NB4 (cell line): ENCODE measurements at regions not wholly inside any gene's neighbourhood (a gene's known extent, or its start where the extent isn't known, plus 50 kb on each side); places are given as distances from the start of the nearest gene placed in this dataset.

ENCODE experiments used
- DNase-seq: peaks from one replicate; pipeline ENCODE4 v3.0.0; 2010; ENCODE audit warnings: low read depth
- H3K4me3 ChIP-seq: one replicate; pipeline ENCODE4 v1.5.1; 2011; ENCODE audit warnings: mild to moderate bottlenecking, low read depth, low read length, moderate library complexity
- MAX ChIP-seq: IDR thresholded peaks from 2 replicates; pipeline ENCODE4 v1.6.1; 2011; ENCODE audit warnings: low read depth, low read length
- MYC ChIP-seq: IDR thresholded peaks from 2 replicates; pipeline ENCODE4 v1.6.1; 2011; ENCODE audit warnings: low read depth, low read length
- POLR2A ChIP-seq: IDR thresholded peaks from 2 replicates; pipeline ENCODE4 v1.6.1; 2011; ENCODE audit warnings: mild to moderate bottlenecking; ENCODE audit not compliant: insufficient read length; ENCODE audit errors: extremely low read depth
- TF ChIP-seq, protein P1 (sequence below): IDR thresholded peaks from one replicate; pipeline ENCODE4 v1.5.1; 2012; ENCODE audit warnings: low read depth, low read length

DNA sequence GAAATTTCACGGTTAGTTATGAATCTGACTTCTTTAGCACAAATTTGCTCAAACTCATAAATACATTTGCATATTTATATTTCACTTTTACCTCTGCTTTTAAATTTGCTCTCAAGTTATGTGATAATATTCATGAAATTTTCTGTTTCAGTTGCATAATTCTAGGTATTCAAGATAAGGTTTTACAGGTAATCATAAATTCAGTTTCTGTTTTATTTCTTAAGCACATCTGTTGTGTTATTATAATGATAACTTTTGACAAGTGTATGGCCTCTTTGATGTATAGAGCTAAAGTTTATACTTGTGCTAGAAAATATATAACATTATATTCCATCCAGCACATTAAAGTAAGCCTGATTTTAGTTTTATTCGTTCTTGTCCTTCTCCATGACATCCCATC is 308.1 kb downstream of the SLC7A11 start:
- no peak overlapping the region for H3K4me3 ChIP-seq
- TF ChIP-seq MAX (no peak), MYC (no peak), POLR2A (no peak)
- TF ChIP-seq, protein P1, sequence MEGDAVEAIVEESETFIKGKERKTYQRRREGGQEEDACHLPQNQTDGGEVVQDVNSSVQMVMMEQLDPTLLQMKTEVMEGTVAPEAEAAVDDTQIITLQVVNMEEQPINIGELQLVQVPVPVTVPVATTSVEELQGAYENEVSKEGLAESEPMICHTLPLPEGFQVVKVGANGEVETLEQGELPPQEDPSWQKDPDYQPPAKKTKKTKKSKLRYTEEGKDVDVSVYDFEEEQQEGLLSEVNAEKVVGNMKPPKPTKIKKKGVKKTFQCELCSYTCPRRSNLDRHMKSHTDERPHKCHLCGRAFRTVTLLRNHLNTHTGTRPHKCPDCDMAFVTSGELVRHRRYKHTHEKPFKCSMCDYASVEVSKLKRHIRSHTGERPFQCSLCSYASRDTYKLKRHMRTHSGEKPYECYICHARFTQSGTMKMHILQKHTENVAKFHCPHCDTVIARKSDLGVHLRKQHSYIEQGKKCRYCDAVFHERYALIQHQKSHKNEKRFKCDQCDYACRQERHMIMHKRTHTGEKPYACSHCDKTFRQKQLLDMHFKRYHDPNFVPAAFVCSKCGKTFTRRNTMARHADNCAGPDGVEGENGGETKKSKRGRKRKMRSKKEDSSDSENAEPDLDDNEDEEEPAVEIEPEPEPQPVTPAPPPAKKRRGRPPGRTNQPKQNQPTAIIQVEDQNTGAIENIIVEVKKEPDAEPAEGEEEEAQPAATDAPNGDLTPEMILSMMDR, result no peak
- DNase-seq, result no peak

DNA sequence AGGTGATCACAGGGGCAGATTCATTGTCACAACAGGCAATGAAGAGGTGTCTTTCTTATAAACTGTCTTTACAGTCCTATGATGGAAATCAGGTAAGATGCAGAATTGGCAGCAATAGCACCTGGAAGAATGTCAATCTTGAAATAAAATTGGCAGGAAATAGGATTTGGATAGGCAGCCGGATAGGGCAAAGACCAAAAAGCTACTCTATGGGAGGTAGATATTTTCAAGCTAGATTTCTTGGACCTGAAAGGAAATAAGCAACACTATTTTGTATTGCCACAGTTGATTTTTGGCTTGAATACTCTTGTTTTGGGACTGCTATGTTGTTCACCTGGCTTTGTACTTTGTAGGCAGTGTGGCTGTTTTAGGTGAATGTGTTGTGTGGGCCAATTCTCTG is 314.2 kb downstream of the SLC7A11 start:
- no peak overlapping the region for H3K4me3 ChIP-seq
- TF ChIP-seq, protein P1, result no peak
- no peak for TF ChIP-seq MAX
- no peak for TF ChIP-seq MYC
- TF ChIP-seq POLR2A, result no peak
- DNase-seq, result no peak

- no peak overlapping the region for H3K4me3 ChIP-seq
- no peak for DNase-seq
- TF ChIP-seq, protein P1, result no peak
- TF ChIP-seq POLR2A (no peak), MAX (no peak)
Measured at GRCh38 chr4:137923494-137923893, 318.7 kb downstream of the SLC7A11 start.

GRCh38 chr4:137922721-137923120 is 319.4 kb downstream of the SLC7A11 start:
- H3K4me3 ChIP-seq, result no peak overlapping the region
- TF ChIP-seq, protein P1, result no peak
- TF ChIP-seq POLR2A, result no peak
- no peak for TF ChIP-seq MYC
- no peak for TF ChIP-seq MAX
- no peak for DNase-seq

GRCh38 chr4:137909529-137910309 is 332.4 kb downstream of the SLC7A11 start:
- TF ChIP-seq, protein P1, result no peak
- no peak for TF ChIP-seq MAX
- TF ChIP-seq POLR2A, result no peak
- no peak for TF ChIP-seq MYC
- no peak overlapping the region for H3K4me3 ChIP-seq
- DNase-seq, result no peak
